ENCODE measurements at regions not wholly inside any gene's neighbourhood (a gene's known extent, or its start where the extent isn't known, plus 50 kb on each side); places are given as distances from the start of the nearest gene placed in this dataset.

DNA sequence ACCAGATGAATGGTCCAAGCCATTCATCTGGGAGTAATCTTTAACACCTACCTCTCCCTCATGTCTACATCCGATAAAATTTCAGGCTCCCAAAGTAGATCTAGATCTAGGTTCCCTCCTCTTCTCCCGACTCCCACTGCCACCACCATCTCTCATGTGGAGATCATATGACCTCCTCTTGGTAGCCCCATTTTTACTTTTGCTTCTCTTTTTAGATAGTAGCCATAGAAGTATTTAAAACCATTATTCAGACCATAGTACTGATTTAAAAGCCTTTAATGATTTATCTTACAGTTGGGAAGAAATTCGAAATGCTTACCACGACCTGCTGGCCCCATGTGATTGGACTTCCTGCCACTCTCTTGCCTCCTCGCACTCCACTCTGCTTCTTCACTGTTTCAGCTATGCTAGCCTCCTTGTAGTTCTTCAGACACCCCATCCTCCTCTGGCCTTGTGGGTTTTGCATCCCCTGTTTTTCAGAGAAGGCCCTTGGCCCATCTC lies 98.5 kb downstream of the RASSF10 start:
- peaks cover 9% of the 10 kb centered on the region for H3K4me1 ChIP-seq (ENCODE audit: insufficient read depth, low read length)
- H3K4me3 ChIP-seq (ENCODE audit: low read depth in 1 of 2, low read length in 2 of 2): no peak overlapping the region
- H3K9ac ChIP-seq (ENCODE audit: low read length): no peak overlapping the region
- H3K27ac ChIP-seq (ENCODE audit: low read depth, low read length): no peak overlapping the region
- no peaks in the 10 kb centered on the region for H3K9me3 ChIP-seq (ENCODE audit: low read length)
- no peaks in the 10 kb centered on the region for H3K27me3 ChIP-seq (ENCODE audit: control insufficient read depth in 1 of 2, insufficient read depth in 2 of 2, low read length in 2 of 2)
- no peaks in the 10 kb centered on the region for H3K36me3 ChIP-seq (ENCODE audit: insufficient read depth, low read length)

DNA sequence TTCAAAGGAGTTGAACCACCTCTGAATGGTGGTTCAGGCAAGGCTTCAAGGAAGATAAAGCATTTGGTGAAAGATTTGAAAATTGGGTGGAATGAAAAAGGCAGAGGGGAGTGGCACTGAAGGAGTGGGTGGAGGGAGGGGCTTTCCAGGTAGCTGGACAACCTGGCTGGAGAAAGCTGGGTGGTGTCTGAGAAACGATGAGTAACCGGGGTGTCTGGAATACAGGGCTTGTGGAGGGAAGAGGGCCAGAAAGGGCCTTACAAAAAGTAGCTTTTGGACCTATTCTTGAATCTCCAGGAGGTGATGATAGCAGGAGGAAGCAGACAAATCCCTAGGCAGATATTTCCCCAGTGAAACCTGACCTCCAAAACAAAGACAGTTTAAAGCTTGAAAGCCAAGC lies 99.3 kb downstream of the RASSF10 start:
- Histone ChIP-seq H3K27me3 (ENCODE audit: control insufficient read depth in 1 of 2, insufficient read depth in 2 of 2, low read length in 2 of 2) (no peaks in the 10 kb centered on the region), H3K27ac (ENCODE audit: low read depth, low read length) (no peak overlapping the region), H3K9ac (ENCODE audit: low read length) (no peak overlapping the region), H3K4me3 (ENCODE audit: low read depth in 1 of 2, low read length in 2 of 2) (no peak overlapping the region), H3K36me3 (ENCODE audit: insufficient read depth, low read length) (no peaks in the 10 kb centered on the region), H3K4me1 (ENCODE audit: insufficient read depth, low read length) (peaks cover 9% of the 10 kb centered on the region), H3K9me3 (ENCODE audit: low read length) (no peaks in the 10 kb centered on the region)

DNA sequence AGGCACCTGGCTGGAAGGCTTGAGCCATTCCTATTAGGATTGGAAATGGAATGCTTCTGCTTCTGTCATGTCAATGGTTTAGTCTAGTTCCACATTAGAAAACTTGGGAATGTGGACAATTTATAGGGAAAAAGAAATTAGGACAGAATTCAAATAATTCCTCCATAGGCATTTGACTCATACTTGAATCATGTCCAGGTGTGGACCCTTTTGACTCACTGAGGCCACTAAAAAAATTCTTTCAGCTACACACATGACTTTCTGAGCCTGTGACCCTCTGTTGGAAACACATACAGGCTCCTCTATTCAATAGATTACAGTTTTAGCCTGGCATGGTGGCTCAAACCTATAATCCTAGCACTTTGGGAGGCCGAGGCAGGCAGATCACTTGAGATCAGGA lies 100.5 kb downstream of the RASSF10 start:
- peaks cover 9% of the 10 kb centered on the region for H3K4me1 ChIP-seq (ENCODE audit: insufficient read depth, low read length)
- H3K9ac ChIP-seq (ENCODE audit: low read length): no peak overlapping the region
- no peaks in the 10 kb centered on the region for H3K36me3 ChIP-seq (ENCODE audit: insufficient read depth, low read length)
- H3K9me3 ChIP-seq (ENCODE audit: low read length): no peaks in the 10 kb centered on the region
- H3K27ac ChIP-seq (ENCODE audit: low read depth, low read length): no peak overlapping the region
- no peaks in the 10 kb centered on the region for H3K27me3 ChIP-seq (ENCODE audit: control insufficient read depth in 1 of 2, insufficient read depth in 2 of 2, low read length in 2 of 2)
- no peak overlapping the region for H3K4me3 ChIP-seq (ENCODE audit: low read depth in 1 of 2, low read length in 2 of 2)

- Histone ChIP-seq H3K9ac (ENCODE audit: low read length) (no peak overlapping the region), H3K9me3 (ENCODE audit: low read length) (no peaks in the 10 kb centered on the region), H3K4me3 (ENCODE audit: low read depth in 1 of 2, low read length in 2 of 2) (no peak overlapping the region), H3K27me3 (ENCODE audit: control insufficient read depth in 1 of 2, insufficient read depth in 2 of 2, low read length in 2 of 2) (no peaks in the 10 kb centered on the region), H3K4me1 (ENCODE audit: insufficient read depth, low read length) (peaks cover 9% of the 10 kb centered on the region), H3K27ac (ENCODE audit: low read depth, low read length) (no peak overlapping the region), H3K36me3 (ENCODE audit: insufficient read depth, low read length) (no peaks in the 10 kb centered on the region)
These were observed 101.0 kb downstream of the RASSF10 start for GRCh38 chr11:13110145-13110544.

- Histone ChIP-seq H3K9ac (ENCODE audit: low read length) (no peak overlapping the region), H3K27me3 (ENCODE audit: control insufficient read depth in 1 of 2, insufficient read depth in 2 of 2, low read length in 2 of 2) (no peaks in the 10 kb centered on the region), H3K36me3 (ENCODE audit: insufficient read depth, low read length) (no peaks in the 10 kb centered on the region), H3K27ac (ENCODE audit: low read depth, low read length) (no peak overlapping the region), H3K4me3 (ENCODE audit: low read depth in 1 of 2, low read length in 2 of 2) (no peak overlapping the region), H3K9me3 (ENCODE audit: low read length) (no peaks in the 10 kb centered on the region), H3K4me1 (ENCODE audit: insufficient read depth, low read length) (peaks cover 9% of the 10 kb centered on the region)
These were observed 102.1 kb downstream of the RASSF10 start for GRCh38 chr11:13110929-13111812.

GRCh38 chr11:13111813-13112130 lies 102.7 kb downstream of the RASSF10 start:
- Histone ChIP-seq H3K4me1 (ENCODE audit: insufficient read depth, low read length) (peaks cover 9% of the 10 kb centered on the region), H3K27ac (ENCODE audit: low read depth, low read length) (no peak overlapping the region), H3K27me3 (ENCODE audit: control insufficient read depth in 1 of 2, insufficient read depth in 2 of 2, low read length in 2 of 2) (no peaks in the 10 kb centered on the region), H3K36me3 (ENCODE audit: insufficient read depth, low read length) (no peaks in the 10 kb centered on the region), H3K9ac (ENCODE audit: low read length) (no peak overlapping the region), H3K9me3 (ENCODE audit: low read length) (no peaks in the 10 kb centered on the region), H3K4me3 (ENCODE audit: low read depth in 1 of 2, low read length in 2 of 2) (no peak overlapping the region)

- peaks cover 9% of the 10 kb centered on the region for H3K4me1 ChIP-seq (ENCODE audit: insufficient read depth, low read length)
- no peaks in the 10 kb centered on the region for H3K27me3 ChIP-seq (ENCODE audit: control insufficient read depth in 1 of 2, insufficient read depth in 2 of 2, low read length in 2 of 2)
- no peak overlapping the region for H3K9ac ChIP-seq (ENCODE audit: low read length)
- H3K27ac ChIP-seq (ENCODE audit: low read depth, low read length): no peak overlapping the region
- no peak overlapping the region for H3K4me3 ChIP-seq (ENCODE audit: low read depth in 1 of 2, low read length in 2 of 2)
- H3K36me3 ChIP-seq (ENCODE audit: insufficient read depth, low read length): no peaks in the 10 kb centered on the region
- H3K9me3 ChIP-seq (ENCODE audit: low read length): no peaks in the 10 kb centered on the region
These were observed 105.7 kb downstream of the RASSF10 start for GRCh38 chr11:13114566-13115379.

GRCh38 chr11:13115380-13115675 lies 106.2 kb downstream of the RASSF10 start:
- Histone ChIP-seq H3K36me3 (ENCODE audit: insufficient read depth, low read length) (no peaks in the 10 kb centered on the region), H3K9ac (ENCODE audit: low read length) (no peak overlapping the region), H3K27ac (ENCODE audit: low read depth, low read length) (no peak overlapping the region), H3K4me3 (ENCODE audit: low read depth in 1 of 2, low read length in 2 of 2) (no peak overlapping the region), H3K4me1 (ENCODE audit: insufficient read depth, low read length) (peaks cover 9% of the 10 kb centered on the region), H3K27me3 (ENCODE audit: control insufficient read depth in 1 of 2, insufficient read depth in 2 of 2, low read length in 2 of 2) (no peaks in the 10 kb centered on the region), H3K9me3 (ENCODE audit: low read length) (no peaks in the 10 kb centered on the region)

DNA sequence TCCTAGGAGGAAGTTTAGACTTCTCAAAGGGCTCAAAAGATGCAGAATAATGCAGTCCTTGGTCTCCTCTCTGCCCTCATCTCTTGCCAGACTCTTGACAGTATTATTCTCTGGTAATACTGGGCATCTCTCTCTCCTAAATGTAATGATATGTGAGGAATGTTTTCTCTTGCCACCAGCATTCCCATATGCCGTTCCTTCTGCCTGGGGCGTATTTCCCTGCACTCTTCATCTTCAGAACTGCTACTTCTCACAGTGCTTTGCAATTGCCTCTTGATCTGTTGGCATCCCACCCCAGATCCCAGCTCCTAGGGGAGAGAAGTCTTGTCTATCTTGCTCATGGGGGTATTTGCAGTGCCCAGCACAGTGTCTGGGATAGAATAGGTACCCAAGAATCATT lies 107.4 kb downstream of the RASSF10 start:
- H3K9me3 ChIP-seq (ENCODE audit: low read length): no peaks in the 10 kb centered on the region
- H3K27ac ChIP-seq (ENCODE audit: low read depth, low read length): no peak overlapping the region
- no peaks in the 10 kb centered on the region for H3K27me3 ChIP-seq (ENCODE audit: control insufficient read depth in 1 of 2, insufficient read depth in 2 of 2, low read length in 2 of 2)
- no peaks in the 10 kb centered on the region for H3K36me3 ChIP-seq (ENCODE audit: insufficient read depth, low read length)
- H3K9ac ChIP-seq (ENCODE audit: low read length): no peak overlapping the region
- H3K4me3 ChIP-seq (ENCODE audit: low read depth in 1 of 2, low read length in 2 of 2): no peak overlapping the region
- H3K4me1 ChIP-seq (ENCODE audit: insufficient read depth, low read length): no peaks in the 10 kb centered on the region

GRCh38 chr11:13117344-13117743 lies 108.2 kb downstream of the RASSF10 start:
- no peaks in the 10 kb centered on the region for H3K9me3 ChIP-seq (ENCODE audit: low read length)
- H3K4me3 ChIP-seq (ENCODE audit: low read depth in 1 of 2, low read length in 2 of 2): no peak overlapping the region
- no peak overlapping the region for H3K9ac ChIP-seq (ENCODE audit: low read length)
- no peak overlapping the region for H3K27ac ChIP-seq (ENCODE audit: low read depth, low read length)
- no peaks in the 10 kb centered on the region for H3K27me3 ChIP-seq (ENCODE audit: control insufficient read depth in 1 of 2, insufficient read depth in 2 of 2, low read length in 2 of 2)
- H3K4me1 ChIP-seq (ENCODE audit: insufficient read depth, low read length): no peaks in the 10 kb centered on the region
- H3K36me3 ChIP-seq (ENCODE audit: insufficient read depth, low read length): no peaks in the 10 kb centered on the region

DNA sequence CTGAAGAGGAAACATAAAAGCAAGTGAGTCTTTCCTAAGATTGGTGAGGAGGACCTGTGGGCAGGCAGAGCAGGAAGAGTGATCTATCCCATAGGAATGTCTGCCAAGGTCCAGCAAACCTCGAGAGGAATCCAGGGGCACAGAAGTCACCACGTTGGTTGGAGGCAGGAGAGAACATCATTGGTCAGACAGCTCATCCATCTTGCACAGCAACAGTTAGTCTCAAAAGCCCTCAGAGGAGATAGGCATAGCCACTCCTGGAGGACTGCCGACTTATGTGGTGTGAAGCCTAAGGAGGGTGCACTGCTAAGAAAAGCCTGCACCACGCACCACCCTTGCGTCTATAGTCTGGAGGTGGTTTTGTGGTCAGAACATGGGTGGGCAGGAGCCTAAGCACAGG lies 109.1 kb downstream of the RASSF10 start:
- Histone ChIP-seq H3K4me3 (ENCODE audit: low read depth in 1 of 2, low read length in 2 of 2) (no peak overlapping the region), H3K27ac (ENCODE audit: low read depth, low read length) (no peak overlapping the region), H3K27me3 (ENCODE audit: control insufficient read depth in 1 of 2, insufficient read depth in 2 of 2, low read length in 2 of 2) (no peaks in the 10 kb centered on the region), H3K36me3 (ENCODE audit: insufficient read depth, low read length) (no peaks in the 10 kb centered on the region), H3K9me3 (ENCODE audit: low read length) (no peaks in the 10 kb centered on the region), H3K4me1 (ENCODE audit: insufficient read depth, low read length) (no peaks in the 10 kb centered on the region), H3K9ac (ENCODE audit: low read length) (no peak overlapping the region)
